A549 (cell line): ENCODE measurements at regions not wholly inside any gene's neighbourhood (a gene's known extent, or its start where the extent isn't known, plus 50 kb on each side); places are given as distances from the start of the nearest gene placed in this dataset.

ENCODE experiments used
- ATAC-seq, 2 experiments: fragments of 200-7000 bp in 1 of 2; fragments of >200 bp in 1 of 2; cut with Nextera tagmentation in 1 of 2; cut with Tn5 transposase in 1 of 2; 3 replicates each; pipeline versions ENCODE4 v1.8.0 to v1.9.1; 2018 to 2020; ENCODE audit warnings: mild to moderate bottlenecking in 1 of 2, moderate library complexity in 1 of 2
- CTCF ChIA-PET: fragments of 300-600 bp; sonication (Branson Sonifier 250); formaldehyde crosslinking; extraction: SDS; loops from one replicate; lab custom pipeline; 2021; ENCODE audit warnings: antibody characterized with exemption, inconsistent platforms; lab: Yijun Ruan, JAX
- POLR2A ChIA-PET: fragments of 350-600 bp; formaldehyde crosslinking; extraction: SDS; loops from one replicate; lab custom pipeline; 2021; ENCODE audit warnings: antibody characterized with exemption, inconsistent platforms; lab: Yijun Ruan, JAX
- DNase-seq, 2 experiments: peaks; one replicate each; pipeline versions ENCODE4 v3.0.0 to v3.0.0-alpha.2; 2011 to 2016; ENCODE audit warnings: low read depth in 1 of 2, low spot score in 1 of 2
- FAIRE-seq: peaks from 2 replicates; lab custom pipeline; 2011; peaks lifted over from hg19 to GRCh38; lab: Jason Lieb, UNC
- H3K27ac ChIP-seq, 2 experiments: fragments of >200 bp; sonication (Bioruptor Twin); formaldehyde crosslinking; 3 replicates each; pipeline ENCODE4 v1.5.1; 2016 to 2017
- H3K4me1 ChIP-seq: fragments of >200 bp; sonication (Bioruptor Twin); formaldehyde crosslinking; 3 replicates; pipeline ENCODE4 v1.6.1; 2016
- H3K4me2 ChIP-seq: fragments of >200 bp; sonication (Bioruptor Twin); formaldehyde crosslinking; 3 replicates; pipeline ENCODE4 v1.6.1; 2016
- H3K4me3 ChIP-seq: fragments of >200 bp; sonication (Bioruptor Twin); formaldehyde crosslinking; 3 replicates; pipeline ENCODE4 v1.5.1; 2016
- H3K9me3 ChIP-seq: fragments of >200 bp; sonication (Bioruptor Twin); formaldehyde crosslinking; 3 replicates; pipeline ENCODE4 v1.6.1; 2016
- CHD2 ChIP-seq: fragments of 150-350 bp; IDR thresholded peaks from 2 replicates; pipeline ENCODE4 v1.6.1; 2014; ENCODE audit warnings: low read length; ENCODE audit not compliant: partially characterized antibody
- CHD4 ChIP-seq: fragments of 200-600 bp; sonication (generic); IDR thresholded peaks from 2 replicates; pipeline ENCODE4 v1.6.1; 2016; ENCODE audit warnings: antibody characterized with exemption, mild to moderate bottlenecking, borderline replicate concordance
- E2F6 ChIP-seq: IDR thresholded peaks from 2 replicates; pipeline ENCODE4 v1.6.1; 2012; ENCODE audit warnings: low read depth, borderline replicate concordance
- EHF ChIP-seq: fragments of 250-450 bp; sonication (Bioruptor Pico); IDR thresholded peaks from 2 replicates; pipeline ENCODE4 v1.5.0; 2020; ENCODE audit warnings: mild to moderate bottlenecking
- EHMT2 ChIP-seq: fragments of 200-600 bp; sonication (generic); IDR thresholded peaks from 2 replicates; pipeline ENCODE4 v1.6.1; 2016; ENCODE audit warnings: antibody characterized with exemption, low read depth, mild to moderate bottlenecking, moderate library complexity
- EP300 ChIP-seq, 2 experiments: fragments of >200 bp; sonication (Bioruptor Twin); formaldehyde crosslinking; IDR thresholded peaks; 2 replicates in 1 of 2; 3 replicates in 1 of 2; pipeline ENCODE4 v1.6.1; 2016 to 2017
- FOSB ChIP-seq: fragments of 250-450 bp; sonication (Bioruptor Pico); IDR thresholded peaks from 2 replicates; pipeline ENCODE4 v1.5.0; 2020; ENCODE audit warnings: mild to moderate bottlenecking, moderate library complexity
- FOSL2 ChIP-seq, 2 experiments: fragments of 450-650 bp in 1 of 2; fragments of >200 bp in 1 of 2; sonication (Bioruptor Twin) in 1 of 2; formaldehyde crosslinking; IDR thresholded peaks; 2 replicates each; pipeline versions ENCODE4 v1.5.0 to v1.6.1; 2016 to 2020; ENCODE audit warnings: mild to moderate bottlenecking in 1 of 2, moderate library complexity in 1 of 2
- FOXS1 ChIP-seq: fragments of 250-450 bp; sonication (Bioruptor Pico); IDR thresholded peaks from 2 replicates; pipeline ENCODE4 v1.5.0; 2020; ENCODE audit warnings: mild to moderate bottlenecking, moderate library complexity
- HDAC2 ChIP-seq: fragments of 200-600 bp; sonication (generic); IDR thresholded peaks from 2 replicates; pipeline ENCODE4 v1.6.1; 2016
- HMGXB4 ChIP-seq: fragments of 250-450 bp; sonication (Bioruptor Pico); IDR thresholded peaks from 2 replicates; pipeline ENCODE4 v1.5.0; 2021; ENCODE audit warnings: mild to moderate bottlenecking, moderate library complexity, borderline replicate concordance
- HOXB5 ChIP-seq: fragments of 250-450 bp; sonication (Bioruptor Pico); IDR thresholded peaks from 2 replicates; pipeline ENCODE4 v1.5.0; 2020; ENCODE audit warnings: mild to moderate bottlenecking, moderate library complexity
- JUNB ChIP-seq: fragments of >200 bp; sonication (Bioruptor Twin); formaldehyde crosslinking; IDR thresholded peaks from 2 replicates; pipeline ENCODE4 v1.6.1; 2016
- KDM1A ChIP-seq: fragments of 200-600 bp; sonication (generic); IDR thresholded peaks from 2 replicates; pipeline ENCODE4 v1.6.1; 2016; ENCODE audit warnings: low read depth, mild to moderate bottlenecking
- POLR2AphosphoS2 ChIP-seq: conservative IDR thresholded peaks from 2 replicates; pipeline ENCODE4 v1.6.1; 2012; ENCODE audit warnings: low read length, improper control_type of control experiment, inconsistent platforms
- RAD21 ChIP-seq, 2 experiments: fragments of >200 bp in 1 of 2; sonication (Bioruptor Twin) in 1 of 2; formaldehyde crosslinking in 1 of 2; IDR thresholded peaks in 1 of 2; conservative IDR thresholded peaks in 1 of 2; 2 replicates in 1 of 2; 3 replicates in 1 of 2; pipeline ENCODE4 v1.6.1; 2012 to 2018; ENCODE audit warnings: inconsistent platforms in 1 of 2
- REST ChIP-seq: fragments of 200-600 bp; sonication (generic); IDR thresholded peaks from 2 replicates; pipeline ENCODE4 v1.6.1; 2016; ENCODE audit warnings: antibody characterized with exemption, mild to moderate bottlenecking, moderate library complexity
- ZC3H11A ChIP-seq: fragments of 450-650 bp; IDR thresholded peaks from 2 replicates; pipeline ENCODE4 v1.6.1; 2014; ENCODE audit warnings: antibody characterized with exemption, mild to moderate bottlenecking
- ZSCAN20 ChIP-seq: fragments of 250-450 bp; sonication (Bioruptor Pico); IDR thresholded peaks from 2 replicates; pipeline ENCODE4 v1.8.0; 2022; ENCODE audit warnings: mild to moderate bottlenecking, moderate library complexity
- WGBS: methylation state at CpG from one replicate; pipeline ENCODE4 v1.1.6; 2017; ENCODE audit errors: missing lambda C conversion rate; 5-methylcytosine and 5-hydroxymethylcytosine counted together
- TF ChIP-seq, protein P1 (sequence below): fragments of 250-450 bp; sonication (Bioruptor Pico); IDR thresholded peaks from 2 replicates; pipeline ENCODE4 v1.5.0; 2020; ENCODE audit warnings: low read depth, mild to moderate bottlenecking, moderate library complexity
- TF ChIP-seq, protein P2 (sequence below): IDR thresholded peaks from 2 replicates; pipeline ENCODE4 v1.6.1; 2012

- ChIA-PET CTCF (no interaction called here), POLR2A (no interaction called here)
- no peak for TF ChIP-seq RAD21 (conservative IDR thresholded peaks at IDR 0.05 in 1 of 2, IDR thresholded peaks at IDR 0.05 in 1 of 2)
- TF ChIP-seq KDM1A, result no peak
- TF ChIP-seq HMGXB4 (CRISPR knock-in tag), result no peak
- TF ChIP-seq, protein P1, sequence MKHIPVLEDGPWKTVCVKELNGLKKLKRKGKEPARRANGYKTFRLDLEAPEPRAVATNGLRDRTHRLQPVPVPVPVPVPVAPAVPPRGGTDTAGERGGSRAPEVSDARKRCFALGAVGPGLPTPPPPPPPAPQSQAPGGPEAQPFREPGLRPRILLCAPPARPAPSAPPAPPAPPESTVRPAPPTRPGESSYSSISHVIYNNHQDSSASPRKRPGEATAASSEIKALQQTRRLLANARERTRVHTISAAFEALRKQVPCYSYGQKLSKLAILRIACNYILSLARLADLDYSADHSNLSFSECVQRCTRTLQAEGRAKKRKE, result no peak
- no peak for TF ChIP-seq EHMT2
- no peak for TF ChIP-seq FOSL2 (IDR thresholded peaks at IDR 0.05)
- TF ChIP-seq FOSL2 (CRISPR knock-in tag; IDR thresholded peaks at IDR 0.05), result no peak
- TF ChIP-seq HDAC2, result no peak
- TF ChIP-seq REST, result no peak
- TF ChIP-seq CHD2, result no peak
- TF ChIP-seq FOXS1 (CRISPR knock-in tag), result no peak
- no peak for TF ChIP-seq EP300 (IDR thresholded peaks at IDR 0.05)
- TF ChIP-seq ZC3H11A, result no peak
- no peak for FAIRE-seq
- ATAC-seq, result no peak
- Histone ChIP-seq H3K9me3 (no peaks in the 10 kb centered on the region), H3K4me3 (no peak overlapping the region), H3K4me2 (no peak overlapping the region), H3K4me1 (no peaks in the 10 kb centered on the region), H3K27ac (no peak overlapping the region)
- DNase-seq, result no peak
Measured at GRCh38 chr1:119217309-119217828, 76.9 kb upstream of the WARS2 start.

GRCh38 chr1:119219711-119220110 is 79.3 kb upstream of the WARS2 start:
- Histone ChIP-seq H3K4me2 (no peak overlapping the region), H3K9me3 (no peaks in the 10 kb centered on the region), H3K4me3 (no peak overlapping the region), H3K4me1 (no peaks in the 10 kb centered on the region), H3K27ac (no peak overlapping the region)
- TF ChIP-seq CHD4 (no peak), FOSB (CRISPR knock-in tag) (no peak), E2F6 (no peak), ZSCAN20 (CRISPR knock-in tag) (no peak)
- ATAC-seq (no peak), FAIRE-seq (no peak), DNase-seq (no peak)
- ChIA-PET CTCF (interaction anchor here (0.6 kb wide), 1 partner anchor 26 kb away, joined by 3 read pairs; no protein-coding TSS in a partner anchor), POLR2A (no interaction called here)
- WGBS, result 69% methylated on average over 4 of the region's 4 CpGs

GRCh38 chr1:119220991-119221390 is 80.5 kb upstream of the WARS2 start:
- H3K4me2 ChIP-seq, result no peak overlapping the region
- H3K4me3 ChIP-seq, result no peak overlapping the region
- no peak overlapping the region for H3K27ac ChIP-seq
- no peaks in the 10 kb centered on the region for H3K9me3 ChIP-seq
- ChIA-PET CTCF (no interaction called here), POLR2A (no interaction called here)
- no peak for FAIRE-seq
- TF ChIP-seq EHF (CRISPR knock-in tag), result no peak
- TF ChIP-seq, protein P2, sequence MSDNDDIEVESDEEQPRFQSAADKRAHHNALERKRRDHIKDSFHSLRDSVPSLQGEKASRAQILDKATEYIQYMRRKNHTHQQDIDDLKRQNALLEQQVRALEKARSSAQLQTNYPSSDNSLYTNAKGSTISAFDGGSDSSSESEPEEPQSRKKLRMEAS, result no peak
- TF ChIP-seq POLR2AphosphoS2, result no peak
- TF ChIP-seq JUNB, result no peak
- TF ChIP-seq HOXB5 (CRISPR knock-in tag), result no peak
- TF ChIP-seq, all 56 proteins: peak for 0
- ATAC-seq, result no peak
- DNase-seq, result no peak
- no peaks in the 10 kb centered on the region for H3K4me1 ChIP-seq
